Thymus (tissue), 11 donors: ENCODE measurements at regions not wholly inside any gene's neighbourhood (a gene's known extent, or its start where the extent isn't known, plus 50 kb on each side); places are given as distances from the start of the nearest gene placed in this dataset.
A peak's percentile ranks its signal among the peaks of the same experiment; 100 is the strongest.

Experiments
- DNase-seq, 9 donors: peaks; one replicate each; pipeline ENCODE4 v3.0.0-alpha.2; 2013; ENCODE audit warnings: low spot score in 9 of 9, low read depth in 6 of 9, missing footprints in 1 of 9
- H3K27ac ChIP-seq, 2 donors: one replicate each; pipeline ENCODE4 v1.5.1; 2013; ENCODE audit warnings: control low read depth in 1 of 2, low read depth in 1 of 2, low read length in 1 of 2, mild to moderate bottlenecking in 1 of 2, moderate library complexity in 1 of 2
- H3K27me3 ChIP-seq, 2 donors: one replicate each; pipeline ENCODE4 v1.5.1; 2013; ENCODE audit warnings: low read length in 1 of 2; ENCODE audit not compliant: control insufficient read depth in 2 of 2, insufficient read depth in 1 of 2
- H3K36me3 ChIP-seq, 2 donors: one replicate each; pipeline ENCODE4 v1.5.1; 2013; ENCODE audit warnings: low read length in 1 of 2, mild to moderate bottlenecking in 1 of 2, moderate library complexity in 1 of 2; ENCODE audit not compliant: control insufficient read depth in 2 of 2, insufficient read depth in 2 of 2
- H3K4me1 ChIP-seq, 2 donors: one replicate each; pipeline ENCODE4 v1.5.1; 2013; ENCODE audit warnings: low read length in 2 of 2; ENCODE audit not compliant: control insufficient read depth in 2 of 2, insufficient read depth in 2 of 2
- H3K4me3 ChIP-seq, 2 donors: one replicate each; pipeline ENCODE4 v1.5.1; 2013; ENCODE audit warnings: low read length in 2 of 2, control low read depth in 1 of 2, mild to moderate bottlenecking in 1 of 2
- H3K9me3 ChIP-seq, 2 donors: one replicate each; pipeline ENCODE4 v1.5.1; 2013; ENCODE audit warnings: low read length in 1 of 2, mild to moderate bottlenecking in 1 of 2; ENCODE audit not compliant: control insufficient read depth in 2 of 2, insufficient read depth in 1 of 2
- WGBS: extraction: QIAGEN DNeasy Blood & Tissue Kit; methylation state at CpG from one replicate; pipeline ENCODE4 v1.1.7; 2013; 5-methylcytosine and 5-hydroxymethylcytosine counted together
- donor health status: healthy.

DNA sequence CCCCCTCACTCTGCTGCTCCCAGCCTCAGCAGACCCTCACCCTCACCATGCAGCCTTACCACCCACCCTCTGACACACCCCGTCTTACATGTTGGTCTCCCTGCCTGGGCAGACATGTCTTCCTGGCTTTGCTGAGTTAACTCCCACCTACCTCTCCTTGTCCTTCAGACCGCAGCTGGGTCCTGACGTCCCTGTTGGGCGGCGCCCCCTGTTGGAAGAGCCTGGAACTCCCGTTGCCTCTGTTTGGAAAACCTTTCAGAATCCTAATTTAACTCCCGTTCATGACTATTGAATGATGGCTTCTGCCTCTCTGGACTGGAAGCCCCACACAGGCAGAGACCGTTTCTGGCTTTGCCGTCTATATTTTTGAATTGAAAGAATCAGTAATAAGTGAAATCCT is 245.1 kb downstream of the MYLK4 start:
- Histone ChIP-seq H3K27ac (peak overlapping the region in 1 of 2 donors; percentile 75), H3K27me3 (peaks cover 0 to 4% of the 10 kb centered on the region in 2 donors), H3K4me1 (peaks cover 0 to 2% of the 10 kb centered on the region in 2 donors), H3K36me3 (no peaks in the 10 kb centered on the region), H3K9me3 (no peaks in the 10 kb centered on the region), H3K4me3 (no peak overlapping the region)
- no peak for DNase-seq
- WGBS = 63% methylated on average over 9 of the region's 9 CpGs

DNA sequence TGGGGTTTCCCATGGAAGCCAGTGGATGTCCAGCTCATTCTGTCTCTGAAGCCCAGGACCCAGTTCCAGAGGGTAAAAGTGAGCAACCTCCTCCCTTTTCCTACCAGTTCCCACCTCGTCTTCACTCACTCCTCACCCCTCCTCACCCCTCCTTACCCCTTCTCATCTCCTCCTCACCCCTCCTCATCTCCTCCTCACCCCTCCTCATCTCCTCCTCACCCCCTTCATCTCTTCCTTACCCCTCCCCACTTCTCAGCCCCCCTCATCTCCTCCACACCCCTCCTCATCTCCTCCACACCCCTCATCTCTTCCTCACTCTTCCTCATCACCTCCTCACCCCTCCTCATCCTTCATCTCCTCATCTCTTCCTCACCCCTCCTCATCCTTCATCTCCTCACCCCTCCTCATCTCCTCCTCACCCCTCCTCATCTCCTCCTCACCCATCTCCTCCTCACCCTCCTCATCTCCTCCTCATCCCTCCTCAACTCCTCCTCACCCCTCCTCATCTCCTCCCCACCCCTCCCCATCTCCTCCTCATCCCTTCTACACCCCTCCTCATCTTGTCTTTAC is 246.1 kb downstream of the MYLK4 start:
- Histone ChIP-seq H3K4me1 (peaks cover 0 to 2% of the 10 kb centered on the region in 2 donors), H3K27me3 (peaks cover 0 to 4% of the 10 kb centered on the region in 2 donors), H3K9me3 (no peaks in the 10 kb centered on the region), H3K36me3 (no peaks in the 10 kb centered on the region), H3K4me3 (no peak overlapping the region), H3K27ac (no peak overlapping the region)
- DNase-seq = no peak
- WGBS = 88% methylated on average over 1 of the region's 1 CpG

DNA sequence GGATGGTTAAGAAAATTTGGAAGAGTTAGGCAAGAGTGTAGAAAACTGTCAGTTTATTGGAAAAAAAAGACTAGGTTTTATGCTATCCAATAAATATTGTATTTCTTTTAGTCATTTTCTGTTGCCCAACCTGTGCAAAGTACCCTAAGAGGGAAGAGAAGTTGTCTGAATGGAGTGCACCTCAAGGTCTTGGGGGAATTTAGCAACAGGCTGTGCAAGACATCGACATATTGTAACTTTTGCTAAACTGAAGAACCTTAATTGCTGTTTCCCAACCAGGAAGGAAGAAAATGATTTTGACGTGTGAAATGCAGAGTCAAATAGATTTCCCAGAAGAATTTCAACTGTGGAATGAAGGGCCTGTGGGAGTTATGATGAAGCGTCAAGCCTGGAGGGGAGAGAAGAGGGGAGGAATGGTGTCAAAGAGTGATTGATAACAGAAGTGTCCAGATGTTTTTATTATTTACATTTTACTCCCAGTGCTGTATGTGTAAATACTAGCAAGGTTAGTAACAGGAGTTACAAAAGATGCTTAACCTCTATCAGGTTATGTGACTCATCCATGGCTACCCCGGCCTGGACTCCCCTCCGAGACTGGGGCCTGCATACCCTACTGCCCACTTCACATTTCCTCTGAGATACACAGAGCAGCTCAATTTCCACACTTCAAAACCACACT is 246.8 kb downstream of the MYLK4 start:
- no peak overlapping the region for H3K27ac ChIP-seq

DNA sequence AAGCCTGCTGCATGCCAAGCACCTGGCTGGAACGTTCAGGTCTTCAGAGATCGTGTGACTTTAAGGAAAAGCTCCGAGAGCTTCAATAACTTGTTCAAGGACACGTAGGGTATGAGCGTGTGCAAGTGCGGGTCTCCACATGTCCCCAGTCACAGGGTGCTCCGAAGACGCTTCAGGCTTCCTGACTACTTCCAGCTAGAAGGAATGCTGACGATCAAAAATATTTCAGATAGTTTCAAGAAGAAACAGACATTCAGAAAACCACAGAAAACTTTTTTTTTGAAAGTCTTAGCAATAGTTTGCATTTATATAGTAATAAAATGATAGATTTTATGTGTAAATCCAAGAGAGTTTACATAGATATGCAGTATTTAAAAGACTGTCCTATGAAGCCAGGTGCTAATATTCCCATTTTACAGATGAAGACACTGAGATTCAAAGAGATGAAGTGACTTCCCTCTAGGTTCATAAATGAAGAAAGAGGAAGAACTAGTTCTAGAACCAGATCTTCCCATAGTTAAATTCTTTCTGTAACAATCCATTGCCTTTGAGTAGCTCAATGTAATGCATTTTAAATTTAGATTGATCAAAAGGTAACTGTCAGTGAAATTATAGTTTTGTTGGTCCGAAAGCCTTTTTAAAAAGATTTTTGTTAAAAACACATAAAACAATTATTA is 247.6 kb downstream of the MYLK4 start:
- WGBS = 92% methylated on average over 10 of the region's 10 CpGs

More for the DNA sequence above, 246.8 kb downstream of the MYLK4 start:
- Histone ChIP-seq H3K4me1 (peaks cover 0 to 2% of the 10 kb centered on the region in 2 donors), H3K4me3 (no peak overlapping the region), H3K27me3 (peaks cover 0 to 4% of the 10 kb centered on the region in 2 donors), H3K36me3 (no peaks in the 10 kb centered on the region), H3K9me3 (no peaks in the 10 kb centered on the region)
- WGBS = 82% methylated on average over 5 of the region's 5 CpGs
- DNase-seq = no peak

DNA sequence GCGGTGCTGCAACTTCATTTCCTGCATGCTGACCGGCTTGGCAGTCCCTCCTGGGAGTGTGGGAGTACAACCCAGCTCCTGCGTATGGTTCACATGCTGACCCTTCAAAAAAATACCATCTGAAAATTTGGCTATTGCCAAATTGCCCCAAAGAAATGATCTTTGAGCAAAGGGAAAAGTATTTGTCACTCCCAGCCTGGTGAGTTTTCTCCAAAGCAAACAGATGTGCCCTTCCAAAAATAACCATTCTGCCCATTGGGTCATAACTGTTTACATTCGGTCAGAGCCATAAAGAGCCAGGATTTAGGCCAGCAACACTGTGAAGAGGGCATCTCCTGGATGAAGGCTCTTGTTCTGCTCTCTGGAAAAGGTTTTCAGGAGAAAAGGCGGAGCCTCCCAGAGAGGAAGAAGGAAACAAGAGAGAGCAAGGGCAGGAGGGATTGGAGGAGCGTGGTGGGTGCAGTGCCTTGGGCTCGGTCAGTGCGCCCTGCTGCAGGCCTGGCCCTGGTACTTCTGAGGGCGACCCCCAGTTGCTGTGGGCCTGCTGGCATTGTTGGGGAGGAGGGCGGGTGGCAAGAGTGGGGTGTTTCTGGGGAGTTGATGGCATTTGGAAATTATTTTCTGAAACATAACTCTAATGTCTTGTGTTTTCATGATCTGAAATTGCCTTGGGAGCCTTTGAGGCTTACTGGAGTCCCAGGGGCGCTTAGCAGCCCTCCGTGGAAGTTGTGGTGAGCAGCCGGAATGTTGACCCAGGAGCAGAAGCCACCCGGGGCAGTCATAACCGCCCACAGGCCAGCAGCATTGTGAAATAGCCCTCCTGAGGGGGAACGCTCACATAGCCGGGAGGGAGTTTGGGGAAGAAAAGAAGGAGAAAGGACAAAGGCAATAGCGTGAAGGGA is 248.4 kb downstream of the MYLK4 start:
- Histone ChIP-seq H3K27ac (peak overlapping the region; percentile 54 to 74), H3K36me3 (no peaks in the 10 kb centered on the region), H3K27me3 (peaks cover 0 to 4% of the 10 kb centered on the region in 2 donors), H3K9me3 (no peaks in the 10 kb centered on the region), H3K4me1 (peaks cover 0 to 2% of the 10 kb centered on the region in 2 donors), H3K4me3 (no peak overlapping the region)
- no peak for DNase-seq
- WGBS = 89% methylated on average over 18 of the region's 18 CpGs

More for the DNA sequence above, 247.6 kb downstream of the MYLK4 start:
- H3K36me3 ChIP-seq = no peaks in the 10 kb centered on the region
- no peak overlapping the region for H3K4me3 ChIP-seq
- peaks cover 0 to 2% of the 10 kb centered on the region in 2 donors for H3K4me1 ChIP-seq
- no peak for DNase-seq
- peak overlapping the region in 1 of 2 donors; percentile 74 for H3K27ac ChIP-seq
- peaks cover 0 to 4% of the 10 kb centered on the region in 2 donors for H3K27me3 ChIP-seq
- H3K9me3 ChIP-seq = no peaks in the 10 kb centered on the region

DNA sequence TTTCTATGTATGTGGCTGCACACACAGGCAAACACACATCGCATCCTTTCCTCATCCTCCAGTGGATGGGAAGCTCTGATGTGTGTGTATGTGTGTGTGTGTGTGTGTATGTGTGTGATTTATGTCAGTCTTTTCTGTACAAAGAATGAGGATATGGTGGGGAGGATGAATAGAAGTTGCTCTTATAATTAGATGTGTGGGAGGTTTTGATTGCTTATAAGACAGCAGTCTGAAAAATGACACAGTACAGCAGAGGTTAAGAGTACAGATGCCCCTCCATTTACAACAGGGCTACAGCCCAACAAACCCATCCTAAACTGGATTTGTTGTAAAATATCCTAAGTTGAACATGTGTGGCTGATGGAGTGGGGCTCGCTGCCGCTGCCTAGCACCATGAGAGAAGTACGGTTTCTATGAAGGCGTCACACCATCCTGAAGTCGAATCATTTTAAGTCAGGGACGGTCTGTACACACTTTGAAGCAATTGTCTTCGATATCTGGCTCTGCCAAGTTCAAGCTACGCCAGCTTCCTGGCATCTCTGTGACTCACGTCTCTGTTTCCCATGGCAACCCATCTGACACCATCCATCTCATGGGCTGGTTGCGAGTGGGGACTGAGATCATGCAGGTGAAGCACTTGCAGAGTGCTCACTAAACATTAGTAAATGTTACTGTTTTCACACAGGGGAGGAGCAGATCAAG is 252.6 kb downstream of the MYLK4 start:
- no peak overlapping the region for H3K27ac ChIP-seq
- 96% methylated on average over 11 of the region's 11 CpGs for WGBS
- H3K4me3 ChIP-seq = no peak overlapping the region
- DNase-seq = no peak
- H3K9me3 ChIP-seq = no peaks in the 10 kb centered on the region
- peaks cover 0 to 2% of the 10 kb centered on the region in 2 donors for H3K4me1 ChIP-seq
- H3K27me3 ChIP-seq = peaks cover 0 to 4% of the 10 kb centered on the region in 2 donors
- H3K36me3 ChIP-seq = no peaks in the 10 kb centered on the region

DNA sequence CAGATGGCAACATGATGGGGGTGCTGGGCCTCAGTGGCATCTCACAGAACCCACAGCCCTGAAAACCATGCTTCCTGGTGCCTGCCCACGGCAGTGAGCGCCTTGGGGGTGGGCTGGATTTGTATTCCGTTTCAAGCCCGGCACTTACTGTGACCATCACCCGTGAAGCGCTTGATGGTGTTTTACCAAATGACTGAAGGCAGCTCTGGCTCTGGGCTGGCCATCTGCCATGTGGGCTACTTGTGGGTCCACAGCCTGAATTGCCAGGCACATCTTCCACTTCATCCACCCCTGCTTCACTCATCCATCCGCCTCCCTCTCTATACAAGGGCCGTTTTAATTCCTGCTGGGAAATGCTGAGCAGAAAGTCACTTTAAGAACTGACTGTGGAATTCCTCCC is 250.9 kb upstream of the GMDS start:
- no peak overlapping the region for H3K27ac ChIP-seq
- no peaks in the 10 kb centered on the region for H3K27me3 ChIP-seq
- no peaks in the 10 kb centered on the region for H3K9me3 ChIP-seq
- no peak overlapping the region for H3K4me3 ChIP-seq
- DNase-seq = no peak
- no peaks in the 10 kb centered on the region for H3K4me1 ChIP-seq
- no peaks in the 10 kb centered on the region for H3K36me3 ChIP-seq
- 97% methylated on average over 8 of the region's 8 CpGs for WGBS

DNA sequence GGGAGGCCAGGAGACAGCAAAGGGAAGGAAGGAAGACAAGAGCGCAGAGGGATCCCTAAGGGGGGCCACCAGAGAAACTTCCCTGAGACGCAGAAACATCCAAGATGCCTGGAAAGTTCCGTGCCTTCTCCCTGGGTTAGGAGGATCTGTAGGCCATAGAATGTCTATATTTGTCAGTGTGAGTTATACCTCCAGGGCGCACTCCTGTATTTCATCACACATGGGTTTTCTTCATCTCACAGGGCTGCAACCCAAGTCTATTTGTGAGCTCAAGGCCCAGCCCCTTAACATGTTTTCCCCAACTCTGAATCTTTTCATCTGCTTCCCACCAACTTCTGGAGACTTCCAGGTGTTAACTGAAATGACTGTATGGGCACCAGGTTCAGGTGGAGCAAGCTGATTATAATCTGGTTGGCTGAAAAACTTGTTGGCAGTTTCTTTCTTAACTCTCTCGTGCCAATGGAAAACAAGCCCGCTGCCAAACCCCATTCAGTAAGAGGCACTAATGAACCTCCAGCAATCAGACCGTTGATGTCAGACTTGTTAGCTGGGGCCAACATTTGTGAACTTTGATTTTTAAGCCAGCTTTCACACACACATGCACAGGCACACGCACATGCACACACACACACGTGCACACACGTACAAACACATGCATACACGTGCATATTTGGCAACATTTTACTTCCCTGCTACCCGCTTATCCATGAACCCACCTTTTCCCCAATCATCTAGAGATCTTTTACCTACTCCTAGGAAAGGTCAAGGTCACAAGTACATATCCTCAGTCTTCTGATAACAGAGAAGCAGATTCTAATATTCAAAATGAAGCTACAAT is 247.5 kb upstream of the GMDS start:
- Histone ChIP-seq H3K36me3 (no peaks in the 10 kb centered on the region), H3K9me3 (no peaks in the 10 kb centered on the region), H3K4me3 (no peak overlapping the region), H3K27ac (no peak overlapping the region), H3K4me1 (no peaks in the 10 kb centered on the region), H3K27me3 (no peaks in the 10 kb centered on the region)
- 94% methylated on average over 12 of the region's 12 CpGs for WGBS
- DNase-seq = no peak
